HEK293T (cell line): ENCODE measurements at regions not wholly inside any gene's neighbourhood (a gene's known extent, or its start where the extent isn't known, plus 50 kb on each side); places are given as distances from the start of the nearest gene placed in this dataset.

Experiments used
- CTCF ChIA-PET: fragments of 350-600 bp; formaldehyde crosslinking; extraction: SDS; loops from one replicate; lab custom pipeline; 2021; ENCODE audit warnings: antibody characterized with exemption, inconsistent platforms; lab: Yijun Ruan, JAX
- POLR2A ChIA-PET: fragments of 350-600 bp; formaldehyde crosslinking; extraction: SDS; loops from one replicate; lab custom pipeline; 2020; ENCODE audit warnings: antibody characterized with exemption, inconsistent platforms; lab: Yijun Ruan, JAX
- DNase-seq: peaks from one replicate; pipeline ENCODE4 v3.0.0; 2012; ENCODE audit warnings: mixed read lengths; ENCODE audit errors: extremely low spot score
- ARNT ChIP-seq: fragments of 450-650 bp; IDR thresholded peaks from 2 replicates; pipeline ENCODE4 v1.6.1; 2017; ENCODE audit warnings: mild to moderate bottlenecking
- BHLHE40 ChIP-seq: fragments of 450-650 bp; IDR thresholded peaks from 2 replicates; pipeline ENCODE4 v1.6.1; 2016; ENCODE audit warnings: mild to moderate bottlenecking, moderate library complexity, borderline replicate concordance
- CTBP1 ChIP-seq: fragments of 450-650 bp; IDR thresholded peaks from 2 replicates; pipeline ENCODE4 v1.6.1; 2016; ENCODE audit warnings: borderline replicate concordance
- ELF4 ChIP-seq: fragments of 450-650 bp; IDR thresholded peaks from 2 replicates; pipeline ENCODE4 v1.6.1; 2017; ENCODE audit warnings: antibody characterized with exemption
- FOXA1 ChIP-seq: fragments of 450-650 bp; IDR thresholded peaks from 2 replicates; pipeline ENCODE4 v1.6.1; 2016; ENCODE audit warnings: mild to moderate bottlenecking
- FOXK2 ChIP-seq: fragments of 450-650 bp; IDR thresholded peaks from 2 replicates; pipeline ENCODE4 v1.6.1; 2016; ENCODE audit warnings: mild to moderate bottlenecking
- FOXM1 ChIP-seq: fragments of 450-650 bp; IDR thresholded peaks from 2 replicates; pipeline ENCODE4 v1.6.1; 2017; ENCODE audit warnings: mild to moderate bottlenecking, borderline replicate concordance
- HDGF ChIP-seq: fragments of 450-650 bp; IDR thresholded peaks from 2 replicates; pipeline ENCODE4 v1.6.1; 2017; ENCODE audit warnings: antibody characterized with exemption, borderline replicate concordance
- L3MBTL2 ChIP-seq: fragments of 450-650 bp; conservative IDR thresholded peaks from 2 replicates; pipeline ENCODE4 v1.6.1; 2016; ENCODE audit warnings: mild to moderate bottlenecking
- LEF1 ChIP-seq: fragments of 450-650 bp; IDR thresholded peaks from 2 replicates; pipeline ENCODE4 v1.6.1; 2017; ENCODE audit warnings: mild to moderate bottlenecking, borderline replicate concordance
- NFRKB ChIP-seq: fragments of 450-650 bp; IDR thresholded peaks from 2 replicates; pipeline ENCODE4 v1.6.1; 2016; ENCODE audit warnings: mild to moderate bottlenecking, moderate library complexity
- PKNOX1 ChIP-seq: fragments of 450-650 bp; IDR thresholded peaks from 2 replicates; pipeline ENCODE4 v1.6.1; 2016
- SP1 ChIP-seq: fragments of 450-650 bp; IDR thresholded peaks from 2 replicates; pipeline ENCODE4 v1.6.1; 2017
- SUZ12 ChIP-seq: fragments of 450-650 bp; IDR thresholded peaks from 2 replicates; pipeline ENCODE4 v1.6.1; 2016; ENCODE audit warnings: mild to moderate bottlenecking
- TARDBP ChIP-seq: fragments of 450-650 bp; IDR thresholded peaks from 2 replicates; pipeline ENCODE4 v1.6.1; 2016
- ZNF384 ChIP-seq: fragments of 450-650 bp; IDR thresholded peaks from 2 replicates; pipeline ENCODE4 v1.6.1; 2016

- DNase-seq, result no peak
- ChIA-PET POLR2A (no interaction called here), CTCF (no interaction called here)
- TF ChIP-seq ARNT (no peak), CTBP1 (no peak), SUZ12 (no peak), ZNF384 (no peak), L3MBTL2 (no peak), SP1 (no peak), NFRKB (no peak), ELF4 (no peak), HDGF (no peak), FOXK2 (no peak), FOXM1 (no peak), PKNOX1 (no peak), LEF1 (no peak), FOXA1 (no peak), TARDBP (no peak), BHLHE40 (no peak)
Measured at GRCh38 chr4:188691811-188692210, 552.6 kb downstream of the TRIML1 start.

GRCh38 chr4:188695261-188695660 lies 556.0 kb downstream of the TRIML1 start:
- DNase-seq, result no peak
- POLR2A ChIA-PET, result no interaction called here
- CTCF ChIA-PET, result no interaction called here
- TF ChIP-seq FOXA1, result no peak
- TF ChIP-seq FOXK2, result no peak
- TF ChIP-seq HDGF, result no peak
- TF ChIP-seq TARDBP, result no peak
- TF ChIP-seq ELF4, result no peak
- TF ChIP-seq PKNOX1, result no peak
- no peak for TF ChIP-seq FOXM1
- no peak for TF ChIP-seq CTBP1
- no peak for TF ChIP-seq ZNF384

GRCh38 chr4:188697243-188697642 lies 558.0 kb downstream of the TRIML1 start:
- POLR2A ChIA-PET, result no interaction called here
- TF ChIP-seq SUZ12 (no peak), PKNOX1 (no peak), HDGF (no peak), TARDBP (no peak), ARNT (no peak)
- CTCF ChIA-PET, result no interaction called here
- DNase-seq, result no peak

- TF ChIP-seq LEF1, result no peak
- no peak for TF ChIP-seq SUZ12
- no peak for TF ChIP-seq L3MBTL2
- no peak for TF ChIP-seq ZNF384
- ChIA-PET CTCF (no interaction called here), POLR2A (no interaction called here)
- DNase-seq, result no peak
Measured at GRCh38 chr4:188701952-188702351, 562.7 kb downstream of the TRIML1 start.

GRCh38 chr4:188704288-188704687 lies 565.0 kb downstream of the TRIML1 start:
- DNase-seq, result no peak
- TF ChIP-seq ZNF384, result no peak
- no peak for TF ChIP-seq HDGF
- TF ChIP-seq ELF4, result peak; percentile 54; the same call in 1 of the 2 replicates
- no peak for TF ChIP-seq SP1
- TF ChIP-seq FOXA1, result no peak
- no peak for TF ChIP-seq NFRKB
- TF ChIP-seq PKNOX1, result no peak
- TF ChIP-seq CTBP1, result no peak
- CTCF ChIA-PET, result no interaction called here
- POLR2A ChIA-PET, result no interaction called here

GRCh38 chr4:188707036-188707435 lies 567.8 kb downstream of the TRIML1 start:
- TF ChIP-seq LEF1, result no peak
- no peak for TF ChIP-seq FOXK2
- no peak for TF ChIP-seq ELF4
- no peak for TF ChIP-seq BHLHE40
- TF ChIP-seq CTBP1, result no peak
- no peak for TF ChIP-seq FOXA1
- TF ChIP-seq TARDBP, result no peak
- no peak for TF ChIP-seq FOXM1
- TF ChIP-seq L3MBTL2, result no peak
- no peak for TF ChIP-seq SP1
- no peak for TF ChIP-seq ZNF384
- no peak for TF ChIP-seq ARNT
- no peak for TF ChIP-seq PKNOX1
- TF ChIP-seq HDGF, result no peak
- no peak for TF ChIP-seq SUZ12
- no peak for TF ChIP-seq NFRKB
- POLR2A ChIA-PET, result no interaction called here
- CTCF ChIA-PET, result no interaction called here
- DNase-seq, result no peak
